ENCODE measurements at regions not wholly inside any gene's neighbourhood (a gene's known extent, or its start where the extent isn't known, plus 50 kb on each side); places are given as distances from the start of the nearest gene placed in this dataset.

DNA sequence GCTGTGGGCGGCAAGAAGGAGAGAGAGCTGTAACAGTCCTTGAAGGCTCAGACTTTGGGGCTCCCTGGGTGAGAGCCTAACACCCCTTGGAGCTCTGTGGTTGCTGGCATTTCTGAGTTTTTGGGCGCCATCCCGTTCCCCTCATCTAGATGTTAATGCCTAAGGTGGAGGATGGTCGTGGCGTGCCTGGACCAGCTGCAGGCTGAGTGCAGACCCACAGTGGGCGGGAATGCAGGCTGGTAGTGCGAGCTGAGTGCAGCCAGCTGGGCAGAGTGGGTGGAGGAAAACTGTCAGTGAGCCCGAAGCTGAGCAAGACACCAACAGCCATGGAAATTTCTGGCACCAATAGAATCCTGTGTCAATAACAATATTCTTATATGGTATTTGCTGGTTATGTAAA lies 403.0 kb downstream of the ANKRD7 start:
- DNase-seq, result no peak
- Histone ChIP-seq H3K4me1 (no peaks in the 10 kb centered on the region), H3K36me3 (no peaks in the 10 kb centered on the region), H3K27ac (replicated peaks) (no peak overlapping the region), H3K4me3 (no peak overlapping the region), H3K9me3 (replicated peaks) (peaks cover 20% of the 10 kb centered on the region), H3K27me3 (ENCODE audit: low read depth) (no peaks in the 10 kb centered on the region)
- TF ChIP-seq, protein P1, sequence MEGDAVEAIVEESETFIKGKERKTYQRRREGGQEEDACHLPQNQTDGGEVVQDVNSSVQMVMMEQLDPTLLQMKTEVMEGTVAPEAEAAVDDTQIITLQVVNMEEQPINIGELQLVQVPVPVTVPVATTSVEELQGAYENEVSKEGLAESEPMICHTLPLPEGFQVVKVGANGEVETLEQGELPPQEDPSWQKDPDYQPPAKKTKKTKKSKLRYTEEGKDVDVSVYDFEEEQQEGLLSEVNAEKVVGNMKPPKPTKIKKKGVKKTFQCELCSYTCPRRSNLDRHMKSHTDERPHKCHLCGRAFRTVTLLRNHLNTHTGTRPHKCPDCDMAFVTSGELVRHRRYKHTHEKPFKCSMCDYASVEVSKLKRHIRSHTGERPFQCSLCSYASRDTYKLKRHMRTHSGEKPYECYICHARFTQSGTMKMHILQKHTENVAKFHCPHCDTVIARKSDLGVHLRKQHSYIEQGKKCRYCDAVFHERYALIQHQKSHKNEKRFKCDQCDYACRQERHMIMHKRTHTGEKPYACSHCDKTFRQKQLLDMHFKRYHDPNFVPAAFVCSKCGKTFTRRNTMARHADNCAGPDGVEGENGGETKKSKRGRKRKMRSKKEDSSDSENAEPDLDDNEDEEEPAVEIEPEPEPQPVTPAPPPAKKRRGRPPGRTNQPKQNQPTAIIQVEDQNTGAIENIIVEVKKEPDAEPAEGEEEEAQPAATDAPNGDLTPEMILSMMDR (IDR thresholded peaks at IDR 0.05; ENCODE audit: borderline replicate concordance), result no peak
- intact Hi-C loops (cut with micrococcal nuclease), result no loop called here

DNA sequence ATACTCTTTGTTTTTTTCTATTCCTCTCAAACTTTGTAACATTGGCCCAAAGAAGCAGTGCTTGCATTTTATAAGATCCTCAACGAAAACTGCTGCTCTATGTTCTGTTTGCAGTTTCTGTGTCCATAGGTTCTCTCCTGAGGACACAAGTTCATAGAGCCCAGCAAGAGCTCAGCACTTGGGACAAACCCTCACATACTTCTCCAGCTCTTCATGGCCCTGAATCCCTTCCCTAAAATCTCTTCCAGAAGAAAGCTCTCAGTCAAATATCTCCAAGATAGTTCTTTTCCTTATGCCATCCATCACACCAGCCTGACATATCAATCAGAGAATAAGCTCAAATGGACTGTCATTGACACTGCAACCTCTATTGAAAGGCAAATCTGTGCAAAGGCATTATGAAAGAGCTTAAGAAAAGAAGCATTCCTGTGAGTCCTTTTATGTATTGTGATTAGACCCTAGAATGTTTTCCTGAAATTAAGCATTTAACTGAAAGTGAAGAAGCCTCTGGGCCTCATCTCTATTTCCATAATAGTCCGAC lies 405.5 kb downstream of the ANKRD7 start:
- Histone ChIP-seq H3K27me3 (ENCODE audit: low read depth) (no peaks in the 10 kb centered on the region), H3K9me3 (replicated peaks) (peaks cover 26% of the 10 kb centered on the region), H3K4me1 (no peaks in the 10 kb centered on the region), H3K36me3 (no peaks in the 10 kb centered on the region), H3K27ac (replicated peaks) (no peak overlapping the region), H3K4me3 (no peak overlapping the region)
- intact Hi-C loops (cut with micrococcal nuclease), result no loop called here
- TF ChIP-seq, protein P1 (IDR thresholded peaks at IDR 0.05; ENCODE audit: borderline replicate concordance), result no peak
- no peak for DNase-seq

DNA sequence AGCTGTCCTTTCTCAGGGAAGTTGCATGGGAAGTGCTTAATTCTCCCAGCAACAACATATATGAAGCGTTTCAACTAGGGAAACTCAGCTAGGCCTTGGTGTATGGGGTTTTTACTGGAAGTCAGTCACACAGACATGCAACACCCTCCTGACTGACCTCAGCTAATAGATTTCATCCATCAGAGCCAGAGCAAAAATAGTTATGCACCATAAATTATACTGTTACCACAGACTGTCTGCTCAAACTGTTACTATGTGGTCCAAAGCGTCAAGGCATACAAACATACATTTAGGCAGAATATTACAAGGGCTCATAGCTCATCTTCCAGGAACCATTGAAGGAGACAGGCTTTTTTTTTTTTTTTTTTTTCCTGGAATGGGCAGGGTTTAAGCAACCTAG lies 417.9 kb downstream of the ANKRD7 start:
- peaks cover 5% of the 10 kb centered on the region for H3K9me3 ChIP-seq (replicated peaks)
- DNase-seq, result no peak
- TF ChIP-seq, protein P1 (IDR thresholded peaks at IDR 0.05; ENCODE audit: borderline replicate concordance), result no peak
- H3K4me3 ChIP-seq, result no peak overlapping the region
- H3K36me3 ChIP-seq, result no peaks in the 10 kb centered on the region
- intact Hi-C loops (cut with micrococcal nuclease), result no loop called here
- H3K27me3 ChIP-seq (ENCODE audit: low read depth), result no peaks in the 10 kb centered on the region
- H3K4me1 ChIP-seq, result no peaks in the 10 kb centered on the region
- no peak overlapping the region for H3K27ac ChIP-seq (replicated peaks)

DNA sequence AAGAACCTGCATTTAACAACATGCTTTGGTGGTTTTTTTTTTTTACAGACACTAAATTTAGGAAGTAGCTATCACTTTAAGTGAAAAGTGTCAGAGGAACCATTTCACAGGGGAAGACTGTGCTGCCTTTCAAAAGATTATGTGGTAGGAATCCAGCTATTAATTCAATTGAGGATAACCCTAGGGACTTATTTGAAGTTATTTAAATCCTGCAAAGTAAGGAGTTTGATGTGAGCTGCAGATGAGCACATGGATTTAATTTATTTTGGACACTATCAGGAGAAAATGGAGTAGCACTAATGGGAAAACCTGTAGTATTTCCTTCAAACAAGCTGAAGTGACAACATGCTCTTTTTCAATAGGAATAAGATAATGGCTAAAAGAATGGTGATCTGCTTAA lies 419.8 kb downstream of the ANKRD7 start:
- H3K27me3 ChIP-seq (ENCODE audit: low read depth), result no peaks in the 10 kb centered on the region
- no peaks in the 10 kb centered on the region for H3K4me1 ChIP-seq
- TF ChIP-seq, protein P1 (IDR thresholded peaks at IDR 0.05; ENCODE audit: borderline replicate concordance), result no peak
- H3K36me3 ChIP-seq, result no peaks in the 10 kb centered on the region
- H3K4me3 ChIP-seq, result no peak overlapping the region
- no peak overlapping the region for H3K27ac ChIP-seq (replicated peaks)
- intact Hi-C loops (cut with micrococcal nuclease), result no loop called here
- peaks cover 5% of the 10 kb centered on the region for H3K9me3 ChIP-seq (replicated peaks)
- DNase-seq, result no peak

DNA sequence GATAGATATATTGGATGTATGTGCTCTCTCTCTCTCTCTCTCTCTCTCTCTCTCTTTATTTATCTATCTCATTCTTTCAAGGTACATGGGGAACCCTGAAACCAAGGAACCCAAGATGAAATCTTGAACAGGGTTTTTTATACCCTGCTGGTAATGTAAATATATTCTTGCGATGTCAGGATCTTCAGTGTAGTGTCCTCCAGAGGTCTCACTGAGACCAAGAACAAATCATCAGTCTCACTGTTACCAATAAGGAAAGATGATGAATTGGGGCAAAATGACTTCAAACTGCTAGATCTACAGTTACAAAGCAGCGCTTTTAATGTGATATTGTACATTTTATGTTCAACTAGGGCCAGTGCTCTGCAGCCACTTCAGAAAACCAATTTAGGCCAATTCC lies 423.5 kb downstream of the ANKRD7 start:
- H3K27ac ChIP-seq (replicated peaks), result no peak overlapping the region
- H3K9me3 ChIP-seq (replicated peaks), result no peaks in the 10 kb centered on the region
- H3K4me3 ChIP-seq, result no peak overlapping the region
- no peaks in the 10 kb centered on the region for H3K27me3 ChIP-seq (ENCODE audit: low read depth)
- no peaks in the 10 kb centered on the region for H3K36me3 ChIP-seq
- DNase-seq, result no peak
- H3K4me1 ChIP-seq, result no peaks in the 10 kb centered on the region
- intact Hi-C loops (cut with micrococcal nuclease), result no loop called here
- TF ChIP-seq, protein P1 (IDR thresholded peaks at IDR 0.05; ENCODE audit: borderline replicate concordance), result no peak
